NCI-H526 (cell line): ENCODE measurements at regions not wholly inside any gene's neighbourhood (a gene's known extent, or its start where the extent isn't known, plus 50 kb on each side); places are given as distances from the start of the nearest gene placed in this dataset.
"Not testable (repeated sequence)": the region's sequence is repeated elsewhere in the genome, so short reads cannot be mapped to it uniquely, and the experiment has no call there.

ENCODE experiments used
- DNase-seq, 2 experiments: peaks; one replicate each; lab custom pipeline; 2025; lab: John Stamatoyannopoulos, UW

- no peak for DNase-seq
Observed at GRCh38 chr11:70592641-70593165, 194.4 kb downstream of the CTTN start.

GRCh38 chr11:70593446-70593983, 195.2 kb downstream of the CTTN start:
- DNase-seq: no peak

GRCh38 chr11:70594031-70594430, 195.7 kb downstream of the CTTN start:
- DNase-seq: no peak

- no peak for DNase-seq
Observed at GRCh38 chr11:70594606-70595005, 196.3 kb downstream of the CTTN start.

- no peak for DNase-seq
Observed at GRCh38 chr11:70595016-70595415, 196.7 kb downstream of the CTTN start.

GRCh38 chr11:70595452-70595851, 197.1 kb downstream of the CTTN start:
- no peak for DNase-seq

- no peak for DNase-seq
Observed at GRCh38 chr11:70596091-70596490, 197.8 kb downstream of the CTTN start.

- DNase-seq: no peak
Observed at GRCh38 chr11:70597006-70597555, 198.8 kb downstream of the CTTN start.

GRCh38 chr11:70597751-70598625, 199.7 kb downstream of the CTTN start:
- DNase-seq: no peak

- not testable (repeated sequence) for DNase-seq
Observed at GRCh38 chr11:70600911-70601415, 202.6 kb downstream of the CTTN start.

- DNase-seq: peak in 1 of 2 experiments; percentile 46
Observed at GRCh38 chr11:70601861-70602538, 203.7 kb downstream of the CTTN start.

GRCh38 chr11:70603114-70603755, 204.9 kb downstream of the CTTN start:
- DNase-seq: peak in 1 of 2 experiments; percentile 69

GRCh38 chr11:70603756-70604211, 205.5 kb downstream of the CTTN start:
- peak; percentile 99 for DNase-seq

GRCh38 chr11:70604221-70604620, 205.9 kb downstream of the CTTN start:
- no peak for DNase-seq

GRCh38 chr11:70604630-70605467, 206.5 kb downstream of the CTTN start:
- no peak for DNase-seq

GRCh38 chr11:70605468-70605815, 207.1 kb downstream of the CTTN start:
- DNase-seq: no peak

GRCh38 chr11:70605846-70606245, 207.5 kb downstream of the CTTN start:
- DNase-seq: no peak

GRCh38 chr11:70606248-70606950, 208.1 kb downstream of the CTTN start:
- DNase-seq: no peak

GRCh38 chr11:70606951-70607330, 208.6 kb downstream of the CTTN start:
- no peak for DNase-seq

- DNase-seq: no peak
Observed at GRCh38 chr11:70607561-70607960, 209.2 kb downstream of the CTTN start.
